Hematopoietic multipotent progenitor cell treated with erythropoietin and hydrocortisone succinate and interleukin-3 and kit ligand, for 4 days (in vitro differentiated cells): ENCODE measurements at regions not wholly inside any gene's neighbourhood (a gene's known extent, or its start where the extent isn't known, plus 50 kb on each side); places are given as distances from the start of the nearest gene placed in this dataset.
A peak's percentile ranks its signal among the peaks of the same experiment; 100 is the strongest.

Source experiments
- DNase-seq: peaks from one replicate; pipeline ENCODE4 v3.0.0-alpha.2; 2015

GRCh38 chr2:181395851-181396250, 61.3 kb upstream of the ITGA4 start:
- peak; percentile 78 for DNase-seq

DNA sequence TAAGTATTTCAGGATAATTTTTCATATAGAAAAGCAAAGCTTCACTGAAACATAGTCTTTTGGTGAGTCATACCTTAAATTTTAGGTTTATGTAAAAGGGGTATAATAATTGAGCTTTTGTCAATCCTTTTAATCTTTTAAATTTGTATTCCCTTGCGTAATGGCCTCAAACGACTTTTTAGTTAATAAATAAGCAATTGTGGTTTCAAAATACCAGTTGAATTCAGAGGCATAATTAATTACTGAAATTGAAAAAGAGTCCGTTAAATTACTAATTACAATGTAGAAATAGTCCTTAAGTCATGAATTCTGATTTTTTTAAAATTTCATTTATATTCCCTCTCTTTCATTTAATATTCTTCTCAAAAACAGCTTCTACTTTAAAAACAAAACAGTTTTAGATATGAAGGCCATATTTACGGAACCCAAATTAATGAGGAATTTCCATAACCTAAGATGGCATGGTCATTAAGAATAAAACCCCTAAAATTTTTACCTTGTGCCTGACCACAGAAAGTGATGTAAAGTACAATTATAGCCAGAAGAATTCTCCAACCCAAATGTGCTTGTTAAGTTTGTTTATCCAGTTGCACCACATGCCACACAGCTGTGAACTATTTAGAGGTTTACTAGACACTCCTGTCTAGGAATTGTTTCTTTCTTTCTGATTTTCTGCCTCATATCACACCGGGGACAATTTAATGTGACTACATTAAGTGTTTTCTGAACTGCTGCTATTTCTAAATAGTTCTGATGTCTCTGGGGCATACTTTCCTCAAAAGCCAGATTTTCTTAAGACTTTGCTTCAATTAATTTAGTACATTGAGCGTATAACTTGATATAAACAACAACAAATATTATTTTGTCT, 60.7 kb upstream of the ITGA4 start:
- DNase-seq, result no peak

DNA sequence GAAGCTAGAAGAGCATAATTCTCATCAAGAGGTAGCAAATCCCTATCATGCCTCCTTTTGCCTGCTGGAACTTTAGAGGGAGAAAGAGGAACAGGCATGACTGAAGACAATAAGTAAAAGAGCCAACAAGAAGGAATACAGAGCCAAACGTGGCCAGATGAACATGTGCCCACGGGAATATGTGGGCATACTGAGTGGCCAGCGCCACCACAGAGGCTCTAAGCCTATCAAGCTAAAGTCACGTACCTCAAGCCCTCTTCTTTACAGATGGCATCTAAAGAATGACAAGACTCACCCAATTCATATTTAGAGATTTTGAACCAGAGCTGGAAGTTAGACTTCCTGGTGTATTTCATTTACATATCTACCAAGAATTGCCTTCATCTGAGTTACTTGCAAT, 59.9 kb upstream of the ITGA4 start:
- DNase-seq, result no peak

GRCh38 chr2:181398000-181398399, 59.2 kb upstream of the ITGA4 start:
- no peak for DNase-seq

DNA sequence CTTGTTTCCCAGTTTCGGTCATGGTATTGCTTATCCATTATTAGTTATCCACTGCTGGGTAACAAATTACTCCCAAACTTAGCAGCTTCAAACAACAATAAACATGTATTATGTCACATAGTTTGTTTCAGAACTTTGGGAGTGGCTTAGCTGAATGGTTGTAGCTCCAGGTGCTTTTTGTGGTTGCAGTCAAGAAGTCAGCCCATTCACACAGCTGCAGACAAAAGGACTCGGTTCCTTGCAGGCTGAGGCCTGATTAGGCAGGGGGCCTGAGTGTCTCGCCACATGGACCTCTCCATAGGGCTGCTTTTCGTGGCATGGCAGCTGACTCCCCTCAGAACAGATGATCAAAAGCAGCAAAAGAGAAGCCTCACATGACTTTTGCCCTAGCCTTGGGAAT, 58.2 kb upstream of the ITGA4 start:
- no peak for DNase-seq

- DNase-seq, result no peak
Measured at GRCh38 chr2:181404472-181404871, 52.7 kb upstream of the ITGA4 start.

DNA sequence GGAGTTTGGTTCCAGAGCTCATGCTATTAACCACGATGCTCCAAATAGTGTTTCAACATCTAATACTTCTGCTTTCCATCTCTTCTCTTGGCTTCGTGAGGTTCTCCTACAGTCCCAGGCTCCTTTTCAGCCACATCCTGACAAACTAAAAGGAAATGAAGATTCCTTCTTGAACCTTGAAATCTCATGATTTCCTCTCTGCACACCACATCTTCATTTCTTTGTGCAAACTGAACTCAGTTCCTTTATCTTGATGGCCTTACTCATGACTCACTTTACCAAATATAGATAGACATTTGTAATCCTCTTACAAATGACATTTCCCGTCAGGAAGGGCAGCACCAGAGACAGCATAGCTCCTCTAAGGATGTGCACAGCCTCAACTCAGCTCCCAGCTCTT, 50.0 kb upstream of the ITGA4 start:
- DNase-seq, result peak; percentile 43
